ENCODE measurements at regions not wholly inside any gene's neighbourhood (a gene's known extent, or its start where the extent isn't known, plus 50 kb on each side); places are given as distances from the start of the nearest gene placed in this dataset.

DNA sequence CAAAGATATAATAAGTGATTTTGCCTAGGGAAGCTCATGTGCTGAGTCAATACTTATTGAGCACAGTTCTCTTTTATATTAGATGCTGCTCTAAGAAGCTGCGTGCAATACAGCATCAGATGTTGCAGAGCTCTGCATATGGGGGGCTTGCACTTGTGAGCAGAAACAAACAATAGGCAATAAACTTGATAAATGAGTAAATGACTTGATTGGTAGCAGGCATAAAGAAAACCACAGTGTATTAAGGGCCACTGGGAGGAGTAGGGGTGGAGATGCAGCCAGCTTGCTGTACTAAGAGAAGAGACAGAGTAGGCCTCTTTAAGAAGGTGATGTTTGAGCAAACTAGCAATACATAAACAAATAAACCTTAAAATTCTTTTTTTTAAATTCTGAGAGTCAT lies 598.5 kb upstream of the ADAMTS5 start:
- ATAC-seq (ENCODE audit: low read depth) (no peak), DNase-seq (no peak)
- Mint-ChIP-seq H3K4me3 (no peak overlapping the region), H3K4me1 (no peaks in the 10 kb centered on the region), H3K27ac (no peak overlapping the region), H3K9me3 (peaks cover 2% of the 10 kb centered on the region), H3K36me3 (ENCODE audit: low read depth) (no peaks in the 10 kb centered on the region), H3K27me3 (no peaks in the 10 kb centered on the region)
- CTCF ChIA-PET, result no interaction called here
- TF ChIP-seq, protein P1, sequence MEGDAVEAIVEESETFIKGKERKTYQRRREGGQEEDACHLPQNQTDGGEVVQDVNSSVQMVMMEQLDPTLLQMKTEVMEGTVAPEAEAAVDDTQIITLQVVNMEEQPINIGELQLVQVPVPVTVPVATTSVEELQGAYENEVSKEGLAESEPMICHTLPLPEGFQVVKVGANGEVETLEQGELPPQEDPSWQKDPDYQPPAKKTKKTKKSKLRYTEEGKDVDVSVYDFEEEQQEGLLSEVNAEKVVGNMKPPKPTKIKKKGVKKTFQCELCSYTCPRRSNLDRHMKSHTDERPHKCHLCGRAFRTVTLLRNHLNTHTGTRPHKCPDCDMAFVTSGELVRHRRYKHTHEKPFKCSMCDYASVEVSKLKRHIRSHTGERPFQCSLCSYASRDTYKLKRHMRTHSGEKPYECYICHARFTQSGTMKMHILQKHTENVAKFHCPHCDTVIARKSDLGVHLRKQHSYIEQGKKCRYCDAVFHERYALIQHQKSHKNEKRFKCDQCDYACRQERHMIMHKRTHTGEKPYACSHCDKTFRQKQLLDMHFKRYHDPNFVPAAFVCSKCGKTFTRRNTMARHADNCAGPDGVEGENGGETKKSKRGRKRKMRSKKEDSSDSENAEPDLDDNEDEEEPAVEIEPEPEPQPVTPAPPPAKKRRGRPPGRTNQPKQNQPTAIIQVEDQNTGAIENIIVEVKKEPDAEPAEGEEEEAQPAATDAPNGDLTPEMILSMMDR (IDR thresholded peaks at IDR 0.05), result no peak
- intact Hi-C loops (cut with micrococcal nuclease), result no loop called here
- POLR2A ChIA-PET, result no interaction called here

DNA sequence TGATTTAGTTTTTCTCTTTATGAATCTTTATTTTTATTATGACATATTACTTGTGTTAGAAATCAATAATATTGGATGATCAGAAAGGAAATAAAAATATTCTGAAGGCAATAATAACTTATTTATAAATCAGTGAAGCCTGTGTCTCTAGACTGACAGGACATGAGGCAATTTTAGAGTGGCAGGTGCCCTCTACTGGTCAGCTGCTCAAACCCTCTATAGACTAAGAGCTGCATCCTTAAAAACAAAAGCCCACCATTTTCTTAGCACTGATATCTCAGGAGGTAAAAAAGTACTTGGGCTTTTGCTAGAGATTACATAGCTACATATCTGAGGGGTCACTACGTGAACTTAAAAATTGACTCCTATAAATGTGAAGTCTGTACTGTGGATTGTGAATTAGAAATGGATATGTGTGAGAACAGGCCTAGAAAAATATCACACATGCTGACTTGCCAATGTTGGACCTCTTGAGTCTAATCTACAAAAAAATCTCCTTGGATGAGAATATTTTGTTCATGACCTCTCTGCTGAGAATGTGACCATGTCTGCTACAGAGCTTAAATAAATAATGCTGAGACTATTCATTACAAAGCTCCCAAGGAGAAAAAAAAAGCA lies 597.9 kb upstream of the ADAMTS5 start:
- intact Hi-C loops (cut with micrococcal nuclease), result no loop called here
- no peak for ATAC-seq (ENCODE audit: low read depth)
- DNase-seq, result no peak
- H3K4me3 Mint-ChIP-seq, result no peak overlapping the region
- H3K9me3 Mint-ChIP-seq, result peaks cover 2% of the 10 kb centered on the region
- no peaks in the 10 kb centered on the region for H3K27me3 Mint-ChIP-seq
- H3K4me1 Mint-ChIP-seq, result no peaks in the 10 kb centered on the region
- no peak overlapping the region for H3K27ac Mint-ChIP-seq
- ChIA-PET CTCF (no interaction called here), POLR2A (no interaction called here)
- no peaks in the 10 kb centered on the region for H3K36me3 Mint-ChIP-seq (ENCODE audit: low read depth)
- TF ChIP-seq, protein P1 (IDR thresholded peaks at IDR 0.05), result no peak

DNA sequence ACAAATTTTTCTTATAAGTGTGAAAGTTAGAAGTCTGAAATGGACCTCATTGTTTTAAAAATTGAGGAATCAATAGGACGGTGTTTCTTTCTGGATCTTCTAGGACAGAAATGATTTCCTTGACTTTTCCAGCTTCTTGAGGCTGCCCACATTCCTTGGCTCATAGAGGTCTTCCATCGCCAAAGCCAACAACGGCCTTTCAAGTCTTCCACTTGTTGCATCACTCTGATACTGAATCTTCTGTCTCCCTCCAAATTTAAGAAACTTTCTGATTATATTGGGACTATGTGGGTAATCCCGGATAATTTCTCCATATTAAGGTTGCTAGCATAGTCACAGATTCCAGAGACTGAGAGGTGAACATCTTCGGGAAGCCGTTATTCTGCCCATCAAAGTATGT lies 595.4 kb upstream of the ADAMTS5 start:
- TF ChIP-seq, protein P1 (IDR thresholded peaks at IDR 0.05), result no peak
- H3K4me3 Mint-ChIP-seq, result no peak overlapping the region
- no peak for DNase-seq
- H3K4me1 Mint-ChIP-seq, result no peaks in the 10 kb centered on the region
- intact Hi-C loops (cut with micrococcal nuclease), result no loop called here
- H3K27me3 Mint-ChIP-seq, result no peaks in the 10 kb centered on the region
- peaks cover 4% of the 10 kb centered on the region for H3K9me3 Mint-ChIP-seq
- CTCF ChIA-PET, result no interaction called here
- no peak overlapping the region for H3K27ac Mint-ChIP-seq
- no peak for ATAC-seq (ENCODE audit: low read depth)
- POLR2A ChIA-PET, result no interaction called here
- H3K36me3 Mint-ChIP-seq (ENCODE audit: low read depth), result no peaks in the 10 kb centered on the region

DNA sequence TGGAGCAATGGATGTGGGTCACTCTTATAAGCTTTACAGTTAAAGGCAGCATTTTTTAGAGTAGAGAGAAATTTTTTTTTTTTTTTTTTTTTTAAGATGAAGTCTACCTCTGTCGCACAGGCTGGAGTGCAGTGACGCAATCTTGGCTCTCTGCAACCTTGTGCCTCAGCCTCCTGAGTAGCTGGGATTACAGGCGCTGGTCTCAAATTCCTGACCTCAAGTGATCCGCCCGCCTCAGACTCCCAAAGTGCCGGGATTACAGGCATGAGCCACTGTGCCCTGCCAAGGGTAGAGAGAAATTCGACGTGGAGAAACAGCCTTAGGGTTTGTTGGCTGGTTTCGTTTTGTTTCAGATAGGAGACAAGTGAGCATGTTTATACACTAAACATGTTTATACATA lies 594.2 kb upstream of the ADAMTS5 start:
- Mint-ChIP-seq H3K4me3 (no peak overlapping the region), H3K27ac (no peak overlapping the region), H3K4me1 (no peaks in the 10 kb centered on the region), H3K36me3 (ENCODE audit: low read depth) (no peaks in the 10 kb centered on the region), H3K27me3 (no peaks in the 10 kb centered on the region), H3K9me3 (peaks cover 4% of the 10 kb centered on the region)
- intact Hi-C loops (cut with micrococcal nuclease), result no loop called here
- CTCF ChIA-PET, result no interaction called here
- TF ChIP-seq, protein P1 (IDR thresholded peaks at IDR 0.05), result no peak
- ATAC-seq (ENCODE audit: low read depth) (no peak), DNase-seq (no peak)
- POLR2A ChIA-PET, result no interaction called here

DNA sequence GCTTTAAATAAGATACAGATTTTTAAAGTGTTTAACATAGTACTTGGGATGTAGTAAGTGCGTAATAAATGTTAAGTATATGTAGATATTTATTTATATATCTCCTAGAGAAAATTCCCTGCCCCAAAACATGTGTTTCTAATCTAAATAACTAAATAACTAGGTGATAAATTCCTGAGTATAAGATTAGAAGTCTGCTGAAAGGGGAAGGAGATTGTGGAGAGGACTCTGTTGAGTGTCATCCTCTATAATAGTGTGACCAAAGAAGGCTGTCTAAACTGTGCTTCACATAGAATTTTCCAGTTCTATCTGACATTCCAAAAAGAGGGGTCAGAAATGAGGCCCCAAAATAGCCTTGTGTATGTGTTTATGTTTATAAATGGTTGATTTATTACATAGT lies 590.5 kb upstream of the ADAMTS5 start:
- H3K4me3 Mint-ChIP-seq, result no peak overlapping the region
- intact Hi-C loops (cut with micrococcal nuclease), result no loop called here
- H3K27me3 Mint-ChIP-seq, result no peaks in the 10 kb centered on the region
- no peak overlapping the region for H3K27ac Mint-ChIP-seq
- ChIA-PET POLR2A (no interaction called here), CTCF (no interaction called here)
- no peaks in the 10 kb centered on the region for H3K36me3 Mint-ChIP-seq (ENCODE audit: low read depth)
- TF ChIP-seq, protein P1 (IDR thresholded peaks at IDR 0.05), result no peak
- ATAC-seq (ENCODE audit: low read depth), result no peak
- peaks cover 18% of the 10 kb centered on the region for H3K9me3 Mint-ChIP-seq
- no peaks in the 10 kb centered on the region for H3K4me1 Mint-ChIP-seq
- no peak for DNase-seq

All from activated B cell treated with CpG ODN at 0.5 μM for 24 hours (primary cell).